AG10803 (cell line): ENCODE measurements at regions not wholly inside any gene's neighbourhood (a gene's known extent, or its start where the extent isn't known, plus 50 kb on each side); places are given as distances from the start of the nearest gene placed in this dataset.

ENCODE experiments used
- DNase-seq: peaks from one replicate; pipeline ENCODE4 v3.0.0; 2010; ENCODE audit warnings: low read depth
- H3K4me3 ChIP-seq: 2 replicates; pipeline ENCODE4 v1.5.1; 2011; ENCODE audit warnings: mild to moderate bottlenecking, low read length, control low read depth
- CTCF ChIP-seq: conservative IDR thresholded peaks from 2 replicates; pipeline ENCODE4 v1.5.1; 2011; ENCODE audit warnings: mild to moderate bottlenecking, low read length, control low read depth, inconsistent platforms

GRCh38 chr6:151701911-151702562 is 105.4 kb upstream of the ESR1 start:
- no peak for TF ChIP-seq CTCF
- no peak for DNase-seq

GRCh38 chr6:151702851-151703658 is 104.4 kb upstream of the ESR1 start:
- no peak for TF ChIP-seq CTCF
- DNase-seq, result no peak
- no peak overlapping the region for H3K4me3 ChIP-seq

More at GRCh38 chr6:151701911-151702562, 105.4 kb upstream of the ESR1 start:
- no peak overlapping the region for H3K4me3 ChIP-seq

GRCh38 chr6:151704383-151704782 is 103.1 kb upstream of the ESR1 start:
- no peak for TF ChIP-seq CTCF
- no peak overlapping the region for H3K4me3 ChIP-seq
- DNase-seq, result no peak

- no peak overlapping the region for H3K4me3 ChIP-seq
- no peak for DNase-seq
- no peak for TF ChIP-seq CTCF
Measured at GRCh38 chr6:151705993-151706733, 101.3 kb upstream of the ESR1 start.

GRCh38 chr6:151709329-151709728 is 98.2 kb upstream of the ESR1 start:
- DNase-seq, result no peak
- no peak for TF ChIP-seq CTCF
- H3K4me3 ChIP-seq, result no peak overlapping the region

- DNase-seq, result no peak
- H3K4me3 ChIP-seq, result no peak overlapping the region
- TF ChIP-seq CTCF, result no peak
Measured at GRCh38 chr6:151716526-151716932, 91.0 kb upstream of the ESR1 start.
